ENCODE measurements at regions not wholly inside any gene's neighbourhood (a gene's known extent, or its start where the extent isn't known, plus 50 kb on each side); places are given as distances from the start of the nearest gene placed in this dataset.

GRCh38 chr17:73738751-73739575 lies 94.7 kb upstream of the SDK2 start:
- H3K4me1 ChIP-seq (ENCODE audit: control insufficient read depth in 5 of 5, insufficient read depth in 5 of 5, low read length in 5 of 5), result peaks cover 0 to 11% (median 0%) of the 10 kb centered on the region in 5 donors
- peaks cover 0 to 21% (median 15%) of the 10 kb centered on the region in 3 donors for H3K27me3 ChIP-seq (ENCODE audit: control insufficient read depth in 3 of 3, insufficient read depth in 3 of 3, low read length in 2 of 3)
- H3K36me3 ChIP-seq (ENCODE audit: control insufficient read depth in 4 of 4, insufficient read depth in 4 of 4, low read length in 4 of 4), result no peaks in the 10 kb centered on the region
- no peak overlapping the region for H3K9ac ChIP-seq (ENCODE audit: insufficient read depth in 1 of 2, low read length in 2 of 2)
- no peak for DNase-seq
- ATAC-seq (ENCODE audit: insufficient read depth, low FRiP score), result no peak
- TF ChIP-seq CTCF (IDR thresholded peaks at IDR 0.05; ENCODE audit: control extremely low read depth, extremely low read depth), result no peak
- no peak overlapping the region for H3K27ac ChIP-seq (ENCODE audit: low read depth in 1 of 2, low read length in 1 of 2)
- H3K4me3 ChIP-seq, result no peak overlapping the region
- WGBS, 2 donors, result 50 to 74% methylated on average over 16 of the region's 16 CpGs
- H3K9me3 ChIP-seq (ENCODE audit: control insufficient read depth in 4 of 4, insufficient read depth in 3 of 4, low read length in 3 of 4), result peaks cover 0 to 4% (median 2%) of the 10 kb centered on the region in 4 donors

- H3K27ac ChIP-seq (ENCODE audit: low read depth in 1 of 2, low read length in 1 of 2), result no peak overlapping the region
- H3K27me3 ChIP-seq (ENCODE audit: control insufficient read depth in 3 of 3, insufficient read depth in 3 of 3, low read length in 2 of 3), result peaks cover 0 to 21% (median 20%) of the 10 kb centered on the region in 3 donors
- TF ChIP-seq CTCF (IDR thresholded peaks at IDR 0.05; ENCODE audit: control extremely low read depth, extremely low read depth), result no peak
- H3K9ac ChIP-seq (ENCODE audit: insufficient read depth in 1 of 2, low read length in 2 of 2), result no peak overlapping the region
- 27 to 34% methylated on average over 8 of the region's 8 CpGs for WGBS, 2 donors
- DNase-seq, result no peak
- peaks cover 0 to 8% (median 0%) of the 10 kb centered on the region in 5 donors for H3K4me1 ChIP-seq (ENCODE audit: control insufficient read depth in 5 of 5, insufficient read depth in 5 of 5, low read length in 5 of 5)
- no peaks in the 10 kb centered on the region for H3K36me3 ChIP-seq (ENCODE audit: control insufficient read depth in 4 of 4, insufficient read depth in 4 of 4, low read length in 4 of 4)
- no peak for ATAC-seq (ENCODE audit: insufficient read depth, low FRiP score)
- no peak overlapping the region for H3K4me3 ChIP-seq
- peaks cover 0 to 4% (median 2%) of the 10 kb centered on the region in 4 donors for H3K9me3 ChIP-seq (ENCODE audit: control insufficient read depth in 4 of 4, insufficient read depth in 3 of 4, low read length in 3 of 4)
Observed at GRCh38 chr17:73740370-73740769, 96.1 kb upstream of the SDK2 start.

- Histone ChIP-seq H3K4me3 (no peak overlapping the region), H3K4me1 (ENCODE audit: control insufficient read depth in 5 of 5, insufficient read depth in 5 of 5, low read length in 5 of 5) (peaks cover 0 to 8% (median 0%) of the 10 kb centered on the region in 5 donors), H3K9me3 (ENCODE audit: control insufficient read depth in 4 of 4, insufficient read depth in 3 of 4, low read length in 3 of 4) (peaks cover 0 to 4% (median 2%) of the 10 kb centered on the region in 4 donors), H3K27me3 (ENCODE audit: control insufficient read depth in 3 of 3, insufficient read depth in 3 of 3, low read length in 2 of 3) (peaks cover 0 to 21% (median 18%) of the 10 kb centered on the region in 3 donors), H3K9ac (ENCODE audit: insufficient read depth in 1 of 2, low read length in 2 of 2) (no peak overlapping the region), H3K36me3 (ENCODE audit: control insufficient read depth in 4 of 4, insufficient read depth in 4 of 4, low read length in 4 of 4) (no peaks in the 10 kb centered on the region), H3K27ac (ENCODE audit: low read depth in 1 of 2, low read length in 1 of 2) (no peak overlapping the region)
- 60 to 82% methylated on average over 17 of the region's 17 CpGs for WGBS, 2 donors
- ATAC-seq (ENCODE audit: insufficient read depth, low FRiP score) (no peak), DNase-seq (no peak)
- TF ChIP-seq CTCF (IDR thresholded peaks at IDR 0.05; ENCODE audit: control extremely low read depth, extremely low read depth), result no peak
Observed at GRCh38 chr17:73742948-73743381, 98.7 kb upstream of the SDK2 start.

Measured in lung (tissue), 11 donors.